ENCODE measurements at regions not wholly inside any gene's neighbourhood (a gene's known extent, or its start where the extent isn't known, plus 50 kb on each side); places are given as distances from the start of the nearest gene placed in this dataset.

- POLR2A ChIA-PET, result no interaction called here
- Histone ChIP-seq H3K27me3 (replicated peaks in 1 of 4; ENCODE audit: control extremely low read depth in 1 of 4, control insufficient read depth in 3 of 4, insufficient read depth in 4 of 4, low read length in 3 of 4) (peaks cover 0 to 2% (median 1%) of the 10 kb centered on the region in 4 experiments), H3K9ac (ENCODE audit: low read length) (no peak overlapping the region), H3K4me2 (replicated peaks; ENCODE audit: low read depth, low read length, poor library complexity, severe bottlenecking) (no peak overlapping the region), H3K79me2 (ENCODE audit: control insufficient read depth, insufficient read depth, low read length) (no peaks in the 10 kb centered on the region), H3K9me3 (ENCODE audit: control extremely low read depth in 1 of 3, control insufficient read depth in 2 of 3, insufficient read depth in 1 of 3, low read length in 2 of 3) (no peaks in the 10 kb centered on the region), H4K20me1 (ENCODE audit: control insufficient read depth, insufficient read depth, low read length, poor library complexity, severe bottlenecking) (no peaks in the 10 kb centered on the region), H3K4me3 (ENCODE audit: control extremely low read depth in 1 of 5, extremely low read depth in 1 of 5, insufficient read depth in 1 of 5, low read depth in 2 of 5, low read length in 4 of 5) (no peak overlapping the region), H3K4me1 (ENCODE audit: control insufficient read depth in 2 of 2, insufficient read depth in 2 of 2, low read length in 2 of 2) (no peaks in the 10 kb centered on the region), H3K36me3 (replicated peaks in 1 of 2; ENCODE audit: control extremely low read depth in 1 of 2, control insufficient read depth in 1 of 2, extremely low read depth in 1 of 2, insufficient read depth in 2 of 2, low read length in 1 of 2) (no peaks in the 10 kb centered on the region), H3K27ac (ENCODE audit: low read length in 2 of 2) (no peak overlapping the region), H2AFZ (ENCODE audit: insufficient read depth, low read depth, low read length, poor library complexity, severe bottlenecking) (no peak overlapping the region)
- Mint-ChIP-seq H3K9me3 (ENCODE audit: insufficient read depth) (no peaks in the 10 kb centered on the region), H3K27me3 (peaks cover 42% of the 10 kb centered on the region), H3K4me1 (no peaks in the 10 kb centered on the region), H3K27ac (no peak overlapping the region), H3K4me3 (no peak overlapping the region)
- CTCF ChIA-PET, result no interaction called here
- DNase-seq, result no peak
- no peak for ATAC-seq (ENCODE audit: low read depth)
- TF ChIP-seq CTCF (IDR thresholded peaks at IDR 0.05), result no peak
- TF ChIP-seq EZH2 (IDR thresholded peaks at IDR 0.05; ENCODE audit: borderline replicate concordance, insufficient read depth, low read depth, low read length, poor library complexity, severe bottlenecking), result no peak
- intact Hi-C loops (cut with micrococcal nuclease), result no loop called here
- WGBS (ENCODE audit: insufficient coverage), result 92% methylated on average over 4 of the region's 5 CpGs
These were observed 432.7 kb upstream of the NFE2L3 start for GRCh38 chr7:25719190-25719896.

DNA sequence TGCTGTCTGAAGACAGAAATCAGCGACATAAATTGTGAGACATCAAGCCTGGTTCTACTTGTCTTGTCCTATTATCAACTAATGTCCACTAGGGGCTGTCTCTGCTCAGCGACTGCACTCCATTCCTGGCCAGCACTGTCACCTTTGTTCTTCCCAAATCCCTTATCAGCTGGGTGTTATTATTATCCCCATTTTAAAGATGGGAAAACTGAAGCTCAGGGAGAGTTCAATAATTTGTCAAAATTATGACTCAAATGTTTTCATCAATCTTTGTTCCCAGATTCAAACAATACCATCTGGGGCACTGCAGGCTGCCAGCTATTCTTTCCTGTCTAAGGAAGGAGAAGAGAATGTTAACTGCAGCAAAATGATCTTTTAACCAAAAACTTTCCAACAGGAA lies 431.6 kb upstream of the NFE2L3 start:
- H3K4me1 Mint-ChIP-seq, result no peaks in the 10 kb centered on the region
- 53% methylated on average over 2 of the region's 2 CpGs for WGBS (ENCODE audit: insufficient coverage)
- H3K27me3 Mint-ChIP-seq, result peaks cover 38% of the 10 kb centered on the region
- H3K4me3 Mint-ChIP-seq, result no peak overlapping the region
- Histone ChIP-seq H3K9ac (ENCODE audit: low read length) (no peak overlapping the region), H3K4me2 (replicated peaks; ENCODE audit: low read depth, low read length, poor library complexity, severe bottlenecking) (no peak overlapping the region), H3K4me3 (ENCODE audit: control extremely low read depth in 1 of 5, extremely low read depth in 1 of 5, insufficient read depth in 1 of 5, low read depth in 2 of 5, low read length in 4 of 5) (no peak overlapping the region), H3K36me3 (replicated peaks in 1 of 2; ENCODE audit: control extremely low read depth in 1 of 2, control insufficient read depth in 1 of 2, extremely low read depth in 1 of 2, insufficient read depth in 2 of 2, low read length in 1 of 2) (no peaks in the 10 kb centered on the region), H3K9me3 (ENCODE audit: control extremely low read depth in 1 of 3, control insufficient read depth in 2 of 3, insufficient read depth in 1 of 3, low read length in 2 of 3) (no peaks in the 10 kb centered on the region), H4K20me1 (ENCODE audit: control insufficient read depth, insufficient read depth, low read length, poor library complexity, severe bottlenecking) (no peaks in the 10 kb centered on the region), H3K79me2 (ENCODE audit: control insufficient read depth, insufficient read depth, low read length) (no peaks in the 10 kb centered on the region), H2AFZ (ENCODE audit: insufficient read depth, low read depth, low read length, poor library complexity, severe bottlenecking) (no peak overlapping the region), H3K27ac (ENCODE audit: low read length in 2 of 2) (no peak overlapping the region), H3K27me3 (replicated peaks in 1 of 4; ENCODE audit: control extremely low read depth in 1 of 4, control insufficient read depth in 3 of 4, insufficient read depth in 4 of 4, low read length in 3 of 4) (peaks cover 0 to 2% (median 1%) of the 10 kb centered on the region in 4 experiments), H3K4me1 (ENCODE audit: control insufficient read depth in 2 of 2, insufficient read depth in 2 of 2, low read length in 2 of 2) (no peaks in the 10 kb centered on the region)
- no peak for ATAC-seq (ENCODE audit: low read depth)
- ChIA-PET CTCF (no interaction called here), POLR2A (no interaction called here)
- TF ChIP-seq EZH2 (IDR thresholded peaks at IDR 0.05; ENCODE audit: borderline replicate concordance, insufficient read depth, low read depth, low read length, poor library complexity, severe bottlenecking), result no peak
- no peak for TF ChIP-seq CTCF (IDR thresholded peaks at IDR 0.05)
- DNase-seq, result no peak
- intact Hi-C loops (cut with micrococcal nuclease), result no loop called here
- no peak overlapping the region for H3K27ac Mint-ChIP-seq
- no peaks in the 10 kb centered on the region for H3K9me3 Mint-ChIP-seq (ENCODE audit: insufficient read depth)
